H1 (cell line): ENCODE measurements at regions not wholly inside any gene's neighbourhood (a gene's known extent, or its start where the extent isn't known, plus 50 kb on each side); places are given as distances from the start of the nearest gene placed in this dataset.

ENCODE experiments used
- CEBPB ChIP-seq: IDR thresholded peaks from 2 replicates; pipeline ENCODE4 v1.6.1; 2012; ENCODE audit warnings: low read depth, low read length
- CHD7 ChIP-seq: fragments of 300-600 bp; sonication (generic); IDR thresholded peaks from 2 replicates; pipeline ENCODE4 v1.7.1; 2012; ENCODE audit warnings: low read length, moderate library complexity, mild to moderate bottlenecking, inconsistent platforms; ENCODE audit not compliant: insufficient replicate concordance
- EZH2 ChIP-seq: fragments of 200-600 bp; sonication (generic); IDR thresholded peaks from 2 replicates; pipeline ENCODE4 v1.7.1; 2012; ENCODE audit warnings: low read depth, mild to moderate bottlenecking, moderate library complexity, low read length, inconsistent platforms; ENCODE audit not compliant: severe bottlenecking

DNA sequence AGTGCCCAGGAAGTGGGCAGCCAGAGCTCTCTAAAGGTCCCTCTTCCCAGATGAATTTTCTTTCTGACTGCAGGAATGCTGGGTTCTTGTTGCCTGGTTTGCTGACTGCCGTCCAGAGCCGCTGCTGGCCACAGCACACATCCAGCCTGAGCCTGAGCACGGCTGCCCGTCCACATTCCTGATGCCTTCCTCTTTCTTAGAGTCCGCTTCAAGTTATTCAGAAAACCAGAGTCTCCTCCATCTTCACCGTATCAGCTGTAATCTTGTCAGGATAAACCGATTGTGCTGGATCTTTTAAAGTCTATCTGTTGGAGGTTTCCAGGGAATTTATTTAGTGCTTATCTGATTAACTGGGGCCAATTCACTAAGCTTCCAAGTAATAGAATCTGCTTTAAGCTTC is 84.8 kb upstream of the BCAR3 start (continued):
- TF ChIP-seq CHD7 (no peak), CEBPB (no peak), EZH2 (no peak)
